GM19043 (cell line): ENCODE measurements at regions not wholly inside any gene's neighbourhood (a gene's known extent, or its start where the extent isn't known, plus 50 kb on each side); places are given as distances from the start of the nearest gene placed in this dataset.
"Not testable (repeated sequence)": the region's sequence is repeated elsewhere in the genome, so short reads cannot be mapped to it uniquely, and the experiment has no call there.

Experiments
- ATAC-seq: cut with Tn5 transposase; IDR thresholded peaks from one replicate; pipeline ENCODE4 v1.9.1; 2021; ENCODE audit warnings: low read depth; ENCODE audit not compliant: unreplicated experiment

DNA sequence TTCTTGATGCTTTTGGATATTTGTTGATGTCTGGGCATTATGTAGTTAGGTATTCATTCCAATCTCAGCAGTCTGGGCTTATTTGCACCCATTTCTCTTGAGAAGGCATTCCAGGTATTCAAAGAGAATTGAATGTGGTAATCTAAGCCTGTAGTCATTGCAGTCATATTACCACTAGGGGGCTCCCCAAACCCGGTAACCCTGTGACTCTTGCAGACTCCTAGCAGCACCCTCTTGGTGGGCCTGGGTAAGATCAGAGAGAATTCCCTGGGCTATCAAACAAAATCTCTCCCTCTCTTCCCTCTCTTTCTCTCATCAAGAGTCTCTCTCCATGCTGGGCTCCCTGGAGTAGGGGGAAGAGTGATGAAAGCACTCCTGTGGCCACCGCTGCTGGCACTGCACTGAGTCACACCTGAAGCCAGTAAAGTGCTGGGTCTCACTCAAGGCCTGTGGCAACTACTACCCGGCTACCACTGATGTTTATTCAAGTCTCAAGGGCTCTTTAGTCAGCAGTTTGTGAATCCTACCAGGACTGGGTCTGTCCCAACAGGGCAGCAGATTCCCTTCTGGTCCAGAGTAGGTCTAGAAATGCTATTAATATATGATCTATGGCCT lies 187.7 kb upstream of the NUDT10 start:
- ATAC-seq, result no peak

DNA sequence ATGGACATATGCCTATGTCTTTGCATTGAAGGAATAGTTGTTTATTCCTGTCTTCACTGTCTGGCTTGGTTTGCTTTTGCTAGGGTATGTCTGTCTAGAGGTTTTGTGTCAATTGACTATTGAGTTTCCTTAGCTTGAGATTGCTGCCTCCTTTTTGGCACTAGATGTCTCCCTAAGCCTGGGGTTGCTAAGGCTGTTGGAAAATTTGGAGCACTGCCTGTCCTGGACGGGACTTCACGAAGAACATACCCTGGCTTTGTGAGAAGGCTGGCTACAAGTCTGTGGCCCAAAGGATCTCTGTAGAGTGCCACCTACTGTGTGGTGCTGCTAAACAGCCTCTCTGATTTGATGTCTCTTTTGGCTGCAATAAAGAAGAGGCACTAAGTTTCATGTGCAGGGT lies 183.8 kb upstream of the NUDT10 start:
- ATAC-seq, result no peak

DNA sequence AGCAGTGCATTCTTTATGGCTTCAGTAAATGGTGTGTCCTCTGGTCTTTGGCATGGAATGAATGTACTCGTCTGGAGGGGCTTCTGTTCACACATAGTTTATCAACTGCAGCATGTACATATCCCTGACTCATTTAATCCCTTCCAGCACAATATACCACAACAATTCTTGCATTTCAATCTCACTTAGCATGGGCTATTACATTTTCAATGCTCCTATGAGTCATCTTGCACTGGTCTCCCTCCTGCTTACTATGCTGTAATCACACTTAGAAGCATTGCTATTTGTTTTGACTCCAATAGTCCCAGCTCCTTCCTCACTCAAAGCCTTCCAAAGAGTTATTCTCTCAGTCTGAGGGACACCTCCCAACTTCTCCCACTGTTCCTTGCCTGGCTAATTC lies 180.9 kb upstream of the NUDT10 start:
- no peak for ATAC-seq

DNA sequence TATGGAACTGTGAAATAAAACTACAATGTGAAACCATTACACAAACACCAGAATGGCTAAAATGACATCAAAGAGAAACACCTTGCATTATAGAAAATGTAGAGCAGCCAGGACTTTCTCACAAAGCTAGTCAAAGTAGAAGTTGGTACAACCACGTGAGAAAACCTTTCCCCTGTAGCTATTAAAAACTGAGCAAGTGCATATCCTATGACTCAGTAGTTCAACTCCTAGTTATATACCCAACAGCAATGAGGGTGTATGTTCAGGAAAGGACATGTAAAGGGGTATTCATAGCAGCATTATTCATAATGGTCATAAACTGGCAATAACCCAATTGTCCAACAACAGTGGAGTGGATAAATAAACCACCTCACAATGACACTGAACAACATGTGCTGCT lies 177.5 kb upstream of the NUDT10 start:
- no peak for ATAC-seq

DNA sequence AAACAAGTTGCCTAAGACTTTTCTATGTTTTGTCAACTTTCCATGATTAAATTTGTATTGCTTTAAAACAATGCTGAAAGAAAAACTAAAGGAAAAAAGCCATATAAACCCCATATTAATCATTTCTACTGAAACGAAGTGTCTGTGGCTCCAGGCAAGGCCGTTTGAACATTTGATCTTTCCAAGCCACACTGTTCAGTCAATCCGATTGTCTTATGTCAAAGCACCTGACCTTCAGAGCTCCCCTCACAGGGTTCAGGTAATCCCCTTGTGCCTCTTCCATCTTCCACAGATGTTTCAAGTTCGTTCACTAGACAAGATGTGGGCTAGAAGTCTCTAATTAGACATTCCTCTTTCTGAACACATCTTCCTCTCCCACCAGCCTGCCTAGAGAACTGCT lies 177.1 kb upstream of the NUDT10 start:
- ATAC-seq, result no peak

DNA sequence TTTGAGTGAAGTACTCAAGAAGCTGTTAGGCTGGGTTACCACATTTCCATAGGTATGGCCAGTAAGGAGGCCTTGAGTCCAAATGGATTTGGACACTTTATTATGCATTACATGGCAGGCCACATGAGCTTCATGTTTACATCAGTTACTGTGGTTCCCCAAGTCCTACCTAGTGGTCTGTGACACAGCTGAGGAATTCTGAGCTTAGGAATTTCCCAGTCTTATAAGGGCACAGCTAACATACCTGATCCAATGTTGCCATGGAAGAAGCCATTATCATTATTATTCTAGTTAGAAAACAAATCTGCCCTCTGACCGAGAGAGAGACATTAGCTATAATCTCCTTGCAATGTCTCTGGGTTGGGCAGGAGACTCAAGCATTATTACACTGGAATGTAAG lies 174.4 kb upstream of the NUDT10 start:
- no peak for ATAC-seq

DNA sequence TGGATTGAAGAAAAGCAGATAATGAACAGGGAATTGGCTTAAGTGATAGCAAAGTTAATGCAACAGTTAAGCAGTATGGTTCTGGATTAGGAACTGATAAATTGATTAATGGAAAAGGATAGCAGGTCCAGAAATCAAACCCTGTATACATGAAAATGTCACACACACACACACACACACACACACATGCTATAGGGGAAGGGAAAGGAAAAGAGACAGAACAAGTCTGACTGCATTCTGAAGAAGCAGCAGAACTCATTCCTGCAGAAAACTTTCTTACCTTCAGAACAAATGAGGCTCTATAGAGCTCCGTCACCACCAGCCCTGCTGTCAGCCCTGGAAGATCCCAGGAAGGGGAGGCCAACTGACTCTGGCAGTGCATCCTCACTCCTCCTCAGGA lies 173.2 kb upstream of the NUDT10 start:
- not testable (repeated sequence) for ATAC-seq

DNA sequence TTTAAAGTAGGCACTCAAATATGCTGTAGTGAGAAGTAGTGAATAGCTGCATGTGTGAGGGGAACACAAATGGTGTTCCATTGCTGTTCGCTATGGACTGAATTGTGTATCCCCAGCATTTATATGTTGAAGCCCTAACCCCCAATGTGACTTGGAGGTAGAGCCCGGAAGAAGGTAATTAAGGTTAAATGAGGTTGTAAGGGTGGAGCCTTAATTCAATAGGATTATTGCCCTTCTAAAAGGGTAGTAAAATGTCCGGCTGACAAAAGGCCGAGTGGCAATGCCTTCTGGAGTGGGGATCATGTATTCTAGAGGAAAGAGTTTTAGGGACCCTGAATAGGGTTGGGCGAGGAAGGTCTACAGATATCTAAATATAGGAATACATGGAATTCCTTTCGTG lies 168.9 kb upstream of the NUDT10 start:
- no peak for ATAC-seq

DNA sequence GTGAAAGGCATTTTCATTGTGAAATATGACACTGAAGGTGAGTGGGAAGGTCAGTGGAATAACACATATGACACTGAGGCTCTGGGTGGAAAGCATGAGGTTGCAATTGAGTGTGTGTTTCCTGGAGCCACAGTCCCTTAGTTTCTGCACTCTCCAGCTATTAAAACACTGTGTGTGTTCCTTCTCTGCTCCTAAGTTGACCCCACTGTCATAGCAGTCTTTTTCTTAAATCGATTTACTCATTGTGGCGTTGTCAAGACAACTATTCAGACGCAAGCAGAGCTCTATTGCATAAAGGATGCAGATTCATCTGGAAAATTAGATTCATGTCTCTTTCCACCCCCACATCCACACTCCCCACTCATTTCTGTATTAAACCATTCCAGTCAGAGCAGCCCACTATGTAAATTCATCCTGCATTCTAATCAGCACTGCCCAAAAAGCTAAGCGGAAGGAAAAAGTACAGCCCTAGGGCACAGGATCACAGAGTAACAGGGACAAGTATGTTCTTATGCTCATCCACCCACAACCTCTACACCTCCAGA lies 154.2 kb upstream of the NUDT10 start:
- ATAC-seq, result not testable (repeated sequence)

DNA sequence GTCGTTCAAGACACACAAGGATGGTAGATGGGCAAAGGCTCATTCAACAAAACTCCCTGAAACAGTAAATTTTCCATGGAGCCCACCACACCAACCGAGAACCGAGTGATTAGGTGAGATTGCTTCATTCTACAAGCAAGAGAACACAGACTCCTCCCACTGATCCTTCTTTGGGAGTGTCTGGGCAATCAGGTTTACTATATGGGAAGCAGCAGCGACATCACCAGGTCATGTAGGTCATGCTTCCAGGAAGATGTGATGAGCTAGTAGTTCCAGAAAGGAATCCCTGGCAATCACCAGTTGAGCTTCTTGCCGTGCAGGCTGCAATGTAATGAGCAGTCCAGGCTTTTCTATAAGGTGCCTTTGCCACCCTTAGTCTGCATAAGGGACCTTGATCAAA lies 152.8 kb upstream of the NUDT10 start:
- ATAC-seq, result not testable (repeated sequence)

DNA sequence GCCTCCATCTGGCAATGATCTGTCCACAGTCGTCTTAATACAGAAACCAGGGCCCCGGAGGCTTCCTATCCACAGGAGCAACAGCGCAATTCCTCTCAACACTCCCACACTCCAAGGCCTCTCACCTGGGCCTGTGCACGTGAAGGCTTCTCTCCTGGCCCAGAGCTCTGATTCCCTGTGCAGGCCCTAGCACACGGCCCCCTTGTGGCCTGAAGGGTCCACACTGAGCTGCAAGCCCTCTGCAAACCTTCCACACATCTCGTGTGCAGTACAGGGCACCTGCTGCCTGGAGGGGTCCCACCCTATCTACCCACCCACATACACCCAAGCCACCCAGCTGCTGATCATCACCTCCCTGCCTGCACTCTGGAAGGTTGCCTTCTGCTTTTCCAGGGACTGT lies 150.1 kb upstream of the NUDT10 start:
- ATAC-seq, result no peak

DNA sequence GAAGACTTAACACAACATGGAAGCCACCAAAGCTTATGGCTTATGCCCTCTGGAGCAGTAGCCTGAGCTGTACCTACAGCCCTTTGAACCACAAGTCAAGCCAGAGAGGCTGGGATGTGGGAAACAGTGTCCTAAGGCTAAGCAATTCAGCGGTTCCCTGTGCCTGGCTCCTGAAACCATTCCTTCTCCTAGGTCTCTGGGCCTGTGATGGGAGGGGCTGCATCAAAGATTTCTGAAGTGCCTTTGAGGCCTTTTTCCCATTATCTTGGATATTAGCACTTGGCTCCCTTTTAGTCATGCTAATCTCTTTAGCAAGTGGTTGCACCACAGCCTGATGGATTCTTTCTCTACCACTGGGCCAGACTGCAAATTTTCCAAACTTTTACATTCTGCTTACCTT lies 140.5 kb upstream of the NUDT10 start:
- no peak for ATAC-seq

DNA sequence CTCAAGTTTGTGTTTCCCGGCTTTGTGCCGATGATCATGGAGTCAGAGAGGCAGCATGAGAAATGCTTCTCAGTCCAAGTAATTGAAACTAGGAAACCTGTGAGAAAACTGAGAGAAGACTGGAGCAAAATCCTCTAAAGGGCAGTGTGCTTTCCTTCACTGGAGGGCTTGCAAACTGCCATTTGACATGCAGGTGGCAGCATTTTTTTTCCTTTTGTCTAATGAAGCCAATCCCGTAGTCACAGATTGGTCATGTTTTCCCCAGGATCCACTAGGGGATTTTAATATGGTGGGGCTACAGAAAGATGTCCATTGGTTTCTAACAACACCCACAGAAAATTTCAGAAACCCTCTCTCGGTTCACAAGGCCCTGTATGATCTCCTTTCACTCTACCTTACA lies 117.4 kb upstream of the NUDT10 start:
- ATAC-seq, result no peak

DNA sequence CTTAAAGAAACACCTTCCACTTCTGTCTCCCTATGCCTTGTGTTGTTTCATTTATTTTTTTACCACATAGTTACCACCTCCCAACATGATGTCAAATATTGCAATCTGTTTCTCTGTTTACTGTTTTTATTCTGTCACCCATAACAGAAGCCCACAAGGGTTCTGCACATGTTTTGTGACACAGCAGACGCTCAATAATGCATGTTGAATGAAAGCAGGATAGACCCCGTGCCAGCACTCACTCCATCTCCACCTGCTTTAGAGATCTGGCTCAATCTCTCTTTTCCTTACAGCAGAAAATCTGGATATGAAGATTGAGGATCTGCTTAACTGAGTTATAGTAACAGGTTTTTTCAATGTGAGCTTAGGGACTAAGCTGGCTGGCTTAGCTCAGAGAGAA lies 116.8 kb upstream of the NUDT10 start:
- no peak for ATAC-seq

DNA sequence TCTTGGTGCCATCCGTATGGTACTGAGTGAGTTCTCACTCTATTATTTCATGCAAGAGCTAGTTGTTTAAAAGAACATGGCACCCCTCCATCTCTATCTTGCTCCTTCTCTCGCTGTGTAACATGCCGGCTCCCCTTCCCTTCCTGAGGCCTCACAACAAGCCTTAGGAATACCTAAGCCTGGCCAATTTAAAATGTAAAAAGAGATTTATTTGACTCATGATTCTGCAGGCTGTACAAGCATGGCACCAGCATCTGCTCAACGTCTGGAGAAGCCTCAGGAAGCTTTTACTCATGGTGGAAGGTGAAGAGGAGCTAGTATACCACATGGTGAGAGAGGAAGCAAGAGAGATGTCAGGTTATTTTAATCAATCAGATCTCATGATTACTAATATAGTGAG lies 90.4 kb upstream of the NUDT10 start:
- no peak for ATAC-seq

DNA sequence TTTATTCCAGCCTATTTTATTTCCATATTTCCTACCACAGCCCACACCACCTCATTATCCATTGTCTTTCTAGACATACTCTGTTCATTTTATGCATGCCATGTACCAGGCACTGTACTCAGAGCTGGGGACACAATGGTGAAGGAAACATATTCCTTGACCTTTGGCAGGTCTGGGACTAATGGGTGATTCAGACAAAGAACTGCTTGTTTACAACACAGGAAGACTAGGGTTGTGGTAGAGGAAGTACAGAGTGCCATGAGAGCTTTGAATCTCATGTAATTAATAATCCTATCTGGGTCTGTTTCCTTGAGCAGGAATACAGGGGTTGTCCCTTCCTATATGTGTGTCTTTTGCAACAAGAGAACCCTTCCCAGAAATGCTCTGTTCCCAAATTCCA lies 75.1 kb upstream of the NUDT10 start:
- no peak for ATAC-seq

DNA sequence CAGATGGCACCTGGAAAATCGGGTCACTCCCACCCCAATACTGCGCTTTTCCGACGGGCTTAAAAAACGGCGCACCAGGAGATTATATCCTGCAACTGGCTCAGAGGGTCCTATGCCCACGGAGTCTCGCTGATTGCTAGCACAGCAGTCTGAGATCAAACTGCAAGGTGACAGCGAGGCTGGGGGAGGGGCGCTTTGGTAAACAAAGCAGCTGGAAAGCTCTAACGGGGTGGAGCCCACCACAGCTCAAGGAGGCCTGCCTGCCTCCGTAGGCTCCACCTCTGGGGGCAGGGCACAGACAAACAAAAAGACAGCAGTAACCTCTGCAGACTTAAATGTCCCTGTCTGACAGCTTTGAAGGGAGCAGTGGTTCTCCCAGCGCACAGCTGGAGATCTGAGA lies 70.4 kb upstream of the NUDT10 start:
- ATAC-seq, result not testable (repeated sequence)

DNA sequence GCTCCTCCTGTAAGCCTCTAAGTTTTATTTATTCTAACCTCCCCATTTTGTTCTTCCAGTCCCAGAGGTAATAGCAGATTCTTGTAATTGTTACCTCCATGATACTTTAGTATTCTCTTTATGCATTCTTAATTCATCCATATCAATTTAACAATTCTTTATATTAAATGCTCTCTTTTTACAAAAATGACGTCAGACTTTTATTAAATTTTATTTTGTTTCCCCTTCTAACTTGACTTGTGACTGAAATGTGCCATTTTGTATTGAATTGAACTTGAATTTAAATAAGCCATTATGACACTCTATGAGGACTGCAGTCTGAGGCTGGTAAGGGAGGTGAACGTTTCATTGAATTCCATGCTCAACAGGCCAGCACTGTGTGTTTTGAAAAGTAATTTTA lies 60.0 kb upstream of the NUDT10 start:
- no peak for ATAC-seq

DNA sequence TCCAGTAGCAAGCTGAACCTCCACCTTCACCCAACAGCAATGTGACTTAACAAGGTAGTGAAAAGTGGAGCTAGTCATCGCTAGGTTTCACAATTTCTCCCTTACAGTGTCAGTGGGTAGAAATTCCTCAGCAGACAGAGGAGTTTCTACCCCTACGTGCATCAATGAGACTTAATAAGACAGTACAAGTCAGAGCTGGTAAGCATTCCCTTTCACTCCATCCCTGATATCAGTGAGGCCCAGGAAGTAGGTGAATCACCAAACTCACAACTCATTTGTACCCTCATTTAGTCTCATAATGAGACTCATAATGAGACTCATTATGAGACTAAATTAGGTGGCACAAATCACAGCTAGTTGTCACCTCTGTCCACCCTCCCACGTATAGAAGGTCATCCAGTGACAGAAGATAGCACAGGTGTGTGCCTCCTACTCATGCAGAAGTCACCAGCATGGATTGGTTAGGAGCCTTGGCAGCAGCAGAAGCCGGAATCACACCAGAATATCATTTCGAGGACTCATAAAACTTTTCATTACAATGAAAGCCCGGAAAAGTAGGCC lies 50.8 kb upstream of the NUDT10 start:
- ATAC-seq, result no peak
